Tongue (tissue), 1 donor: ENCODE measurements at regions not wholly inside any gene's neighbourhood (a gene's known extent, or its start where the extent isn't known, plus 50 kb on each side); places are given as distances from the start of the nearest gene placed in this dataset.

Experiments used
- DNase-seq: peaks from one replicate; pipeline ENCODE4 v3.0.0-alpha.2; 2015

- DNase-seq, result no peak
These were observed 70.2 kb upstream of the SLC4A11 start for GRCh38 chr20:3309226-3309625.

DNA sequence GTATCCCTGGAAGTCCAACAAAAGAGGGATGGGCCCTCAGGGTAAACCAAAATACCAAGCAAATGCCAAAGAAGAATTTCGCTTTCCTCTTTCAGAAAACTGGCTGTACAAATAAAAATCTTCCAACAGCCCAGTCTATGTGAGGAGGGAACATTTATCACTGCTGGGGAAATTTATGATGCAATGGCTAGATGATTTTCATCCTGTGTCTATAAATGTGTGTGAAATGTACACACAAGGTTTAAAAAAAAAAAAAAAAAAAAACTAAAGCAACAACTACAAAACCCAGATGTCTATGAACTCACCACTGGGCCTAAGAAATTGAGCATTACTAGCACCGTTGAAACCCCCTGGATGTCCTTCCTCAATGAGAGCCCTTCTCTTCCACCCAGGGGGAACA lies 68.7 kb upstream of the SLC4A11 start:
- no peak for DNase-seq

DNA sequence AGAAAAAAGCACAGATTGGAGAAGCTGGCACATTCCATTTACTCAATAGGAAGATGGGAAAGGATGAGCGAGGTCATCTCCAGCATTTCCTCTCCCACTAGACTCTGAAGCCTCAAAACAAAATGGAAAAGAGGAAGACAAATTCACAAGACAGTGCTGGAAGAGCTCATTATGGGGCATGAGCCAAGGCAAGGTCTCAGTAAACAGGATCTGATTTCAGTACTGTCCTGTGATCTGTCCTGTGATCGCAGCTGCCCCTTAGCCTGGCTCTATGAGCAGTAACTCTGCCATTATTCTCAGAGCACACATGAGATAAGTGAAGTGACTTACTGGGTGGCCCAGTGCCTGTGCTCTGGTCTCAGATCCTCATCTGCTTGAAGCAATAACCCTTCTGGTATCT lies 68.1 kb upstream of the SLC4A11 start:
- no peak for DNase-seq

- DNase-seq, result no peak
These were observed 67.1 kb upstream of the SLC4A11 start for GRCh38 chr20:3306068-3306467.

- DNase-seq, result no peak
These were observed 65.5 kb upstream of the SLC4A11 start for GRCh38 chr20:3304456-3304855.

- DNase-seq, result no peak
These were observed 58.0 kb upstream of the SLC4A11 start for GRCh38 chr20:3297079-3297378.

DNA sequence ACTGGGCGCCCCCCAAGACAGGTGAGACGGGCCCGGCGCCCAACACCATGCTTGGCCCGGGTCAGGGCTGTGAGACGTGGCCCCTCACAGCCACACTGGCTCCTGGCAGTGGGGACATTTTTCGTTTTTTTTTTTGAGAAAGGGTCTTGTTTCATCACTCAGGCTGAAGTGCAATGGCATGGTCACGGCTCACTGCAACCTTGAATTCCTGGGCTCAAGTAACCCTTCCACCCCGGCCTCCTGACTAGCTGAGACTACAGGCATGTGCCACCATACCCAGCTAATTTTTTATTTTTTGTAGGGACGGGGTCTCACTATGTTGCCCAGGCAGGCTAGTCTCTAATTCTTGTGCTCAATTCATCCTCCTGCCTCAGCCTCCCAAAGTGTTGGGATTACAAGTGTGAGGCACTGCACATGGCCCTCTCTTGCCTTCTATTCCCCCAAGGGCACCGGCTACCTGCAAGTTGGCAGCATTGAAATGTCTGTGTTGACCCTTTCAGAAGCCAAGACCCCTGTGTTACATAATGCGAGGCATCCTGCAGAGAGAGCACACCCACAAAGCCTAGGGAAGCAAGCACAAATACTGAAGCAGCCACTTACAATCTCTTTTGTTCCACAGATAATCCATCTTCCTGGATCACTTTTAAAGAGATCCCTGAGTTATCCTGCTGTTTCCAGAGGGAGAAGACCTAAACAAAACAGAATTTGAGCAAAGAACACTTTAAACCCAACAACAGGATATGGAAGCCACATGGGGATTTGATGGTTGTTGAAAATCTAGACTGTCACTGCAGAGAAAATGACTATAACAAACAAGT lies 57.5 kb upstream of the SLC4A11 start:
- DNase-seq, result no peak
